Calu3 (cell line): ENCODE measurements at regions not wholly inside any gene's neighbourhood (a gene's known extent, or its start where the extent isn't known, plus 50 kb on each side); places are given as distances from the start of the nearest gene placed in this dataset.
"Not testable (repeated sequence)": the region's sequence is repeated elsewhere in the genome, so short reads cannot be mapped to it uniquely, and the experiment has no call there.

Experiments used
- BruUV-seq: library from RNA; stranded (reverse); fragments of 400-500 nt; replicated peaks from 2 replicates; lab custom pipeline; 2021; lab: Mats Ljungman, UMichigan
- CTCF ChIA-PET: fragments of 300-600 bp; sonication (Branson Sonifier 250); formaldehyde crosslinking; loops from one replicate; lab custom pipeline; 2022; ENCODE audit warnings: antibody characterized with exemption; lab: Charles Lee
- DNase-seq: peaks from one replicate; pipeline ENCODE4 v3.0.0; 2022
- H3K27ac Mint-ChIP-seq: one replicate; pipeline ENCODE4 v1.8.0; 2022; ENCODE audit warnings: mixed read lengths; ENCODE audit not compliant: unreplicated experiment
- H3K27me3 Mint-ChIP-seq: one replicate; pipeline ENCODE4 v1.8.0; 2022; ENCODE audit warnings: mixed read lengths; ENCODE audit not compliant: unreplicated experiment
- H3K36me3 Mint-ChIP-seq: one replicate; pipeline ENCODE4 v1.8.0; 2022; ENCODE audit warnings: mild to moderate bottlenecking, moderate library complexity, mixed read lengths; ENCODE audit not compliant: insufficient read depth, unreplicated experiment
- H3K4me1 Mint-ChIP-seq: one replicate; pipeline ENCODE4 v1.8.0; 2022; ENCODE audit warnings: mild to moderate bottlenecking, low read depth, mixed read lengths; ENCODE audit not compliant: unreplicated experiment
- H3K4me3 Mint-ChIP-seq: one replicate; pipeline ENCODE4 v1.8.0; 2022; ENCODE audit warnings: mild to moderate bottlenecking, low read depth, moderate library complexity, mixed read lengths; ENCODE audit not compliant: unreplicated experiment
- H3K9me3 Mint-ChIP-seq: one replicate; pipeline ENCODE4 v1.8.0; 2022; ENCODE audit warnings: low read depth, mixed read lengths; ENCODE audit not compliant: unreplicated experiment
- intact Hi-C: fragments of 100-400 bp; cut with micrococcal nuclease; formaldehyde crosslinking; loops from one replicate; pipeline ENCODE4 v1.10.0; 2022; ENCODE audit not compliant: unreplicated experiment
- TF ChIP-seq, protein P1 (sequence below): fragments of 200-600 bp; IDR thresholded peaks from one replicate; pipeline ENCODE4 v1.8.0; 2022; ENCODE audit warnings: antibody characterized with exemption; ENCODE audit not compliant: unreplicated experiment

DNA sequence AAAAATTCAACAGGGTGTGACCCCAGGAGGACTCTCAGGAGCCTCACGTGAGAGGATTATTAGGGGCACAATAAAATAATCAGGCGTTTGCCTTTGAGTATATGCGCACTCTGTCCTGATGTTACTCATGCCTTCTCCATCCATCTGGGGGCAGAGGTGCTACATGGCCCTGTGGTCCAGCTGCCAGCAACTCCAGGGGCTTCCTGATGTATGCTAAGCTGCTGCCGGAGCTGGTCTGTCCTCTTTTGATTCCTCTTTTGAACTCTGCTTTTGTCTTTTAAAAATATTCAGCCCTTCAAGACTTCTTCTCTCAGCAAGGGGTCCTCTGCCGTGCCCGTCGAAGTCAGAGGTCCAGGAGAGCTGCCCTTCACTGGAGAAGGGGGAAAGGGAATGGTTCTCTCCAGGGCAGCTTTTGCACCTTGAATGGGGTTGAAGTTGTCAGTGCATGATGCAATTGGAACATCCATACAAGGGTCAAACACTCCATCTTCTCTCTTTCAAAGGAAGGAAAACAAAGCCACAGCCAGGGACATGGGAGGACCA is 431.4 kb downstream of the SHISA9 start:
- CTCF ChIA-PET, result no interaction called here
- Mint-ChIP-seq H3K36me3 (no peaks in the 10 kb centered on the region), H3K4me1 (no peaks in the 10 kb centered on the region), H3K9me3 (peaks cover 18% of the 10 kb centered on the region), H3K4me3 (no peak overlapping the region), H3K27me3 (no peaks in the 10 kb centered on the region), H3K27ac (no peak overlapping the region)
- TF ChIP-seq, protein P1, sequence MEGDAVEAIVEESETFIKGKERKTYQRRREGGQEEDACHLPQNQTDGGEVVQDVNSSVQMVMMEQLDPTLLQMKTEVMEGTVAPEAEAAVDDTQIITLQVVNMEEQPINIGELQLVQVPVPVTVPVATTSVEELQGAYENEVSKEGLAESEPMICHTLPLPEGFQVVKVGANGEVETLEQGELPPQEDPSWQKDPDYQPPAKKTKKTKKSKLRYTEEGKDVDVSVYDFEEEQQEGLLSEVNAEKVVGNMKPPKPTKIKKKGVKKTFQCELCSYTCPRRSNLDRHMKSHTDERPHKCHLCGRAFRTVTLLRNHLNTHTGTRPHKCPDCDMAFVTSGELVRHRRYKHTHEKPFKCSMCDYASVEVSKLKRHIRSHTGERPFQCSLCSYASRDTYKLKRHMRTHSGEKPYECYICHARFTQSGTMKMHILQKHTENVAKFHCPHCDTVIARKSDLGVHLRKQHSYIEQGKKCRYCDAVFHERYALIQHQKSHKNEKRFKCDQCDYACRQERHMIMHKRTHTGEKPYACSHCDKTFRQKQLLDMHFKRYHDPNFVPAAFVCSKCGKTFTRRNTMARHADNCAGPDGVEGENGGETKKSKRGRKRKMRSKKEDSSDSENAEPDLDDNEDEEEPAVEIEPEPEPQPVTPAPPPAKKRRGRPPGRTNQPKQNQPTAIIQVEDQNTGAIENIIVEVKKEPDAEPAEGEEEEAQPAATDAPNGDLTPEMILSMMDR, result no peak
- BruUV-seq, result no TSS peak
- DNase-seq, result no peak
- intact Hi-C loops, result no loop called here

DNA sequence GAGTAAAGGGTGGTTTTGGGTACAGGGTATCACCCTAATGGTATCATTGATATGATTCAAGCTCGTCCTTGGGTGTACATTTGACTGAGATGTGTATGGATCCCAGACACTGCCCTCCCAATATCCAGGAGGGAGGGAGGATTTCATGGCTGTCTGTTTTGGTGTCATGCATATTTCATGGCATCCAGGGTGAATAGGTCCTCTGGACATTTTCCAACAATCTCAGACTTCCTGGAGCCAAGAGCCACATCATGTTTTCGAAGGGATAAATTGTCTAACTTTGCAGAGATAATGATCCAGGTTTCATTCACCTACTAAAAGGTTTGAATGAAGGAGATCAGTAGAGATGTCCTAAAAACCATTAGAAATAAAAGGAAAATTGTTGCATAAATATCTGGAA is 431.9 kb downstream of the SHISA9 start:
- CTCF ChIA-PET, result no interaction called here
- H3K27ac Mint-ChIP-seq, result no peak overlapping the region
- H3K27me3 Mint-ChIP-seq, result no peaks in the 10 kb centered on the region
- no peaks in the 10 kb centered on the region for H3K4me1 Mint-ChIP-seq
- peaks cover 15% of the 10 kb centered on the region for H3K9me3 Mint-ChIP-seq
- intact Hi-C loops, result no loop called here
- BruUV-seq, result no TSS peak
- TF ChIP-seq, protein P1, result no peak
- H3K4me3 Mint-ChIP-seq, result no peak overlapping the region
- no peaks in the 10 kb centered on the region for H3K36me3 Mint-ChIP-seq
- no peak for DNase-seq

DNA sequence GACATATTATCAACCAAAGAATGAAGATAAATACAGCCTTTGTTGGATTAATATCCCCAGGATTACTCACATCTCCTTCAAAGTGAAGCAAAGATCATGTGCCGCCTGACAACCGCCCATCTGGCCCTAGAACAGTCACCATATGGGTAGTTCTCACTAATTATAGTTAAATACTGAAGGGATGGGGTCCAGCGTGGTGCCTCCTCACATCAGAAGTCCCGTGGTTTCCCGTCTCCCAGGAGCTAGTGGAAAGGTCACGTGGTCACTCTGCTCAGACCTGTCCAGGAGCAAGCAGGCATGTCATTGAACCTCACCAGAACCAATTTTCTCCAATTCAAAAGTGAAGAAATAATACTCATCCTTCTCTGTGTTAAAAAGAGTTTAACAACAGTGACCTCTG is 434.5 kb downstream of the SHISA9 start:
- Mint-ChIP-seq H3K36me3 (no peaks in the 10 kb centered on the region), H3K4me1 (no peaks in the 10 kb centered on the region), H3K9me3 (peaks cover 11% of the 10 kb centered on the region), H3K27me3 (no peaks in the 10 kb centered on the region), H3K4me3 (no peak overlapping the region), H3K27ac (no peak overlapping the region)
- TF ChIP-seq, protein P1, result no peak
- intact Hi-C loops, result no loop called here
- no TSS peak for BruUV-seq
- CTCF ChIA-PET, result no interaction called here
- no peak for DNase-seq

DNA sequence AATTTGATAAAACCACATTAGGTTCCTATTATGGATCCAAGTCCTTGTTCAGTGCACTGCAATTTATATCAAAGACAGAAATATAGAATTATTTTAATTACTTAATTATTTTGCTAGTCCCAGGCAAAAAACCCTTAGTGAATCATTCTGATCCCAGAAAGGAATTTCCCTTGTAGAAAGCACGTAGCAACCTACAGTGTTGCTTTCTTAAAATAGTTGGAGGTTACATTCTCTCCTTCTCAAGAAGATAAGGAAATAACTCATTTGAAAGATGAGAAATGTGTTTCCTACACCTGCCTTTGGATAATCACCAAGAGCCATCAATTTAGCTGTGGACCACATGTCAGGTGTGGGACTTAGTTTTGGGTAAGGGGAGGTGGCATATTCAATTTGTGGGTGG is 434.9 kb downstream of the SHISA9 start:
- no TSS peak for BruUV-seq
- CTCF ChIA-PET, result no interaction called here
- no peaks in the 10 kb centered on the region for H3K4me1 Mint-ChIP-seq
- DNase-seq, result no peak
- intact Hi-C loops, result no loop called here
- no peak overlapping the region for H3K4me3 Mint-ChIP-seq
- TF ChIP-seq, protein P1, result no peak
- H3K9me3 Mint-ChIP-seq, result peaks cover 11% of the 10 kb centered on the region
- no peaks in the 10 kb centered on the region for H3K36me3 Mint-ChIP-seq
- no peak overlapping the region for H3K27ac Mint-ChIP-seq
- H3K27me3 Mint-ChIP-seq, result no peaks in the 10 kb centered on the region

DNA sequence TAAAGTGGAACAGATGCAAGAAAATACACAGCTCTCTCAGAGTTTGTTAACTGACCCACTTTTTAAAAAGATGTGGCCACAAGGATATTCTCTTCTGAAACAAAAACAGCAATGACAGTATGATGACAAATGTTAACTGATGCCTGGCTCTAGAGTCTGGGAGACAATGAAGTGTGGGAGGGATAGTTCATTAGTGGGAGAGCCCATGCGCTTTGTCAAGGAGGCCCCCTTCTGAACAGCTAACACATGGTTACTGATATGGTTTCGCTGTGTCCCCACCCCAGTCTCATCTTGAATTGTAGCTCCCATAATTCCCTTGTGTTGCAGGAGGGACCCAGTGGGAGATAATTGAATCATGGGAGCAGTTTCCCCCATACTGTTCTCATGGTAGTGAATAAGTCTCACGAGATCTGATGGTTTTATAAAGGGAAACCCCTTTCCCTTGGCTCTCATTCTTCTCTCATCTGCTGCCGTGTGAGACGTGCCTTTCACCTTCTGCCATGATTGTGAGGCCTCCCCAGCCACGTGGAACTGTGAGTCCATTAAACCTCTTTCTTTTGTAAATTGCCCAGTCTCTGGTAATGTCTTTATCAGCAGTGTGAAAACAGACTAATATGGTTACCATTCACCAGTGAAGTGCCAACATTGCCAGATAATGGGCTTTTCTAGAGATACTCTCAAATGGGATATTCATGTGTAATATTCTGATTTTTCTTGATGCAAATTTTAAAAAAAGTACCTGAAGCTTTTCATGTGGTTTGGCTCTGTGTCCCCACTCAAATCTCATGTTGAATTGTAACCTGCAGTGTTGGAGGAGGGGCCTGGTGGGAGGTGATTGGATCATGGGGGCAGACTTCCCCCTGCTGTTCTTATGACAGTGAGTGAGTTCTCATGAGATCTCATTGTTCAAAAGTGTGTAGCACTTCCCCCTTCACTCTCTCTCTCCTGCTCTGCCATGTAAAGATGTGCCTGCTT is 435.8 kb downstream of the SHISA9 start:
- BruUV-seq, H3K27ac Mint-ChIP-seq, H3K4me3 Mint-ChIP-seq, H3K27me3 Mint-ChIP-seq, H3K9me3 Mint-ChIP-seq, H3K4me1 Mint-ChIP-seq, intact Hi-C loops, DNase-seq, H3K36me3 Mint-ChIP-seq: not testable (repeated sequence)
- CTCF ChIA-PET, result interaction anchor here (0.6 kb wide), 1 partner anchor 508 kb away, joined by 3 read pairs; no protein-coding TSS in a partner anchor
